ENCODE measurements at regions not wholly inside any gene's neighbourhood (a gene's known extent, or its start where the extent isn't known, plus 50 kb on each side); places are given as distances from the start of the nearest gene placed in this dataset.

GRCh38 chr9:71254592-71255277, 133.3 kb upstream of the TRPM3 start:
- peaks cover 34% of the 10 kb centered on the region for H3K9me3 Mint-ChIP-seq
- Histone ChIP-seq H3K9me3 (ENCODE audit: low read depth) (peaks cover 5% of the 10 kb centered on the region), H3K4me1 (peaks cover 21% of the 10 kb centered on the region), H3K27me3 (no peaks in the 10 kb centered on the region), H3K79me2 (ENCODE audit: low read depth) (no peaks in the 10 kb centered on the region), H4K20me1 (ENCODE audit: low read depth) (no peaks in the 10 kb centered on the region), H3K4me3 (no peak overlapping the region), H3K4me2 (no peak overlapping the region), H2AFZ (replicated peaks) (no peak overlapping the region), H3K36me3 (no peaks in the 10 kb centered on the region), H3K27ac (no peak overlapping the region), H3F3A (ENCODE audit: low read depth) (peaks cover 10% of the 10 kb centered on the region), H3K9ac (no peak overlapping the region)
- peaks cover 25% of the 10 kb centered on the region for H3K4me1 Mint-ChIP-seq
- no peak overlapping the region for H3K27ac Mint-ChIP-seq
- TF ChIP-seq CTCF (IDR thresholded peaks at IDR 0.05) = no peak
- no peak for TF ChIP-seq EZH2 (IDR thresholded peaks at IDR 0.05)
- no peak for TF ChIP-seq EZH2phosphoT487 (IDR thresholded peaks at IDR 0.05)
- DNase-seq (ENCODE audit: low spot score) = no peak
- no peak overlapping the region for H3K4me3 Mint-ChIP-seq
- peaks cover 12% of the 10 kb centered on the region for H3K36me3 Mint-ChIP-seq
- H3K27me3 Mint-ChIP-seq (ENCODE audit: insufficient read depth, low read depth) = peaks cover 2% of the 10 kb centered on the region

- no peaks in the 10 kb centered on the region for H3K36me3 ChIP-seq
- H4K20me1 ChIP-seq (ENCODE audit: low read depth) = no peaks in the 10 kb centered on the region
- H3K4me1 ChIP-seq = peaks cover 35% of the 10 kb centered on the region
- H3F3A ChIP-seq (ENCODE audit: low read depth) = peaks cover 10% of the 10 kb centered on the region
- peaks cover 19% of the 10 kb centered on the region for H3K9me3 Mint-ChIP-seq
- no peaks in the 10 kb centered on the region for H3K9me3 ChIP-seq (ENCODE audit: low read depth)
- H2AFZ ChIP-seq (replicated peaks) = no peak overlapping the region
- peaks cover 6% of the 10 kb centered on the region for H3K36me3 Mint-ChIP-seq
- no peak overlapping the region for H3K27ac Mint-ChIP-seq
- no peaks in the 10 kb centered on the region for H3K27me3 ChIP-seq
- no peak overlapping the region for H3K27ac ChIP-seq
- H3K9ac ChIP-seq = no peak overlapping the region
- H3K79me2 ChIP-seq (ENCODE audit: low read depth) = no peaks in the 10 kb centered on the region
- peaks cover 2% of the 10 kb centered on the region for H3K27me3 Mint-ChIP-seq (ENCODE audit: insufficient read depth, low read depth)
- no peak overlapping the region for H3K4me3 Mint-ChIP-seq
- peaks cover 36% of the 10 kb centered on the region for H3K4me1 Mint-ChIP-seq
- H3K4me2 ChIP-seq = no peak overlapping the region
- no peak for DNase-seq (ENCODE audit: low spot score)
- H3K4me3 ChIP-seq = no peak overlapping the region
- no peak for TF ChIP-seq CTCF (IDR thresholded peaks at IDR 0.05)
Measured at GRCh38 chr9:71253011-71253410, 131.6 kb upstream of the TRPM3 start.

- H4K20me1 ChIP-seq (ENCODE audit: low read depth) = no peaks in the 10 kb centered on the region
- no peaks in the 10 kb centered on the region for H3K36me3 ChIP-seq
- no peak overlapping the region for H2AFZ ChIP-seq (replicated peaks)
- H3K36me3 Mint-ChIP-seq = peaks cover 2% of the 10 kb centered on the region
- no peak overlapping the region for H3K9ac ChIP-seq
- DNase-seq (ENCODE audit: low spot score) = peak; percentile 31
- peaks cover 48% of the 10 kb centered on the region for H3K4me1 ChIP-seq
- no peaks in the 10 kb centered on the region for H3K9me3 ChIP-seq (ENCODE audit: low read depth)
- no peaks in the 10 kb centered on the region for H3K27me3 ChIP-seq
- TF ChIP-seq EZH2phosphoT487 (IDR thresholded peaks at IDR 0.05) (no peak), EZH2 (IDR thresholded peaks at IDR 0.05) (no peak), CTCF (IDR thresholded peaks at IDR 0.05) (no peak)
- H3K4me2 ChIP-seq = peak overlapping the region; percentile 27
- H3K27ac ChIP-seq = no peak overlapping the region
- H3F3A ChIP-seq (ENCODE audit: low read depth) = peaks cover 18% of the 10 kb centered on the region
- H3K9me3 Mint-ChIP-seq = peaks cover 9% of the 10 kb centered on the region
- peak overlapping the region; percentile 86 for H3K27ac Mint-ChIP-seq
- no peaks in the 10 kb centered on the region for H3K79me2 ChIP-seq (ENCODE audit: low read depth)
- H3K4me3 Mint-ChIP-seq = peak overlapping the region; percentile 70
- H3K27me3 Mint-ChIP-seq (ENCODE audit: insufficient read depth, low read depth) = peaks cover 2% of the 10 kb centered on the region
- no peak overlapping the region for H3K4me3 ChIP-seq
- H3K4me1 Mint-ChIP-seq = peaks cover 46% of the 10 kb centered on the region
Measured at GRCh38 chr9:71250581-71250980, 129.2 kb upstream of the TRPM3 start.
